Stimulated activated CD4-positive, alpha-beta T cell treated with anti-CD3 and anti-CD28 coated beads, Interleukin-15, amount 100 ng/mL, for 48 hours (primary cell): ENCODE measurements at regions not wholly inside any gene's neighbourhood (a gene's known extent, or its start where the extent isn't known, plus 50 kb on each side); places are given as distances from the start of the nearest gene placed in this dataset.

ENCODE experiments used
- DNase-seq, 2 donors: peaks; one replicate each; pipeline ENCODE4 v3.0.0-alpha.2; 2020; ENCODE audit warnings: low read depth in 2 of 2

DNA sequence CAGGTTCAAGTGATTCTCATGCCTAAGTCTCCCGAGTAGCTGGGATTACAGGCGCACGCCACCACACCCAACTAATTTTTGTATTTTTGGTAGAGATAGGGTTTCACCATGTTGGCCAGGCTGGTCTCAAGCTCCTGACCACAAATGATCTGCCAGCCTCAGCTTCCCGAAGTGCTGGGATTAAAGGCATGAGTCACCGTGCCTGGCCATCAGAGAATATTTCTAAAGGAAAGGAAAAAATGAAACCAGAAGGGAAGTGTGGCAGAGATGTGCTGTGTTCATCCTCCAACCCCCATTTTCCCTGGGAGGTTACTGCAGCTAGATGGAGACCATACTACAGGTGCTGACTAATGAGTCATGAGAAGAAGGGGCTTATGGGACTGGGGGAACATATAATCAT lies 964.1 kb downstream of the TTLL7 start:
- no peak for DNase-seq

DNA sequence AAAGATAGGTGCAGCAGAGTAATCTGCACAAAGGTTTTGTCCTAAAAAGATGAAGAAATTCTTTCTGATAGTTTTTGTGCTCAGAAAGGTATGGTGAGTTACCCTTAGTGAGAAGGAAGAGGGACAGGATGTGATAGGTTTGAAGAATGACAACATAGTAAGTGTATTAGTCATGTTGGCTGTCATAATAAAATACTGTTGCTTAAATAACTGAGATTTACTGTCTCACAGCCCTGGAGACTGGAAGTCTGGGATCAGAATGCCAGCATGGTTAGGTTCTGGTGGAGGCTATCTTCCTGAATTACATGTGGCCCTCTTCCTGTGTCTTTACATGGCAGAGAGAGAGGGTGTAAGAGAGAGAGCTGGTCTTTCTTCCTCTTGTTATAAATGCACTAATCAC lies 965.2 kb downstream of the TTLL7 start:
- DNase-seq = no peak

DNA sequence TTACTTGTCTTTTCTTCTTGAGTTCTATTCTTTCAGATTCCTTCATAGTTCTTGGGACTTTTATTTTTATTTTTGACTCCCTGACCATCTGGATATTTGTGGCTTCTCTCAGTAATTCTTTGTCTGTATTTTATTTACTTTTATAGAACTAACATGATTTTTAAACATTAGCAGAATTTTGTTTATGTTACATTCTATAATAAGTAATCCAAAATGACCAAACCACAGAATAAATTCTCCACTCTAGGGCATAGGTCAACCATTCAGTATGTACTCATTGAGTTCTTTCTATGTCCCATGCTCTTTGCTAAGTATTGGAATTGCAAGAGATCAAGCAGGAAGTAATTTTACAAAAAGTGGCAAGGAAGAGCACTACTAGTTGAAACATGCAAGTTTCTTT lies 969.0 kb downstream of the TTLL7 start:
- DNase-seq = no peak

DNA sequence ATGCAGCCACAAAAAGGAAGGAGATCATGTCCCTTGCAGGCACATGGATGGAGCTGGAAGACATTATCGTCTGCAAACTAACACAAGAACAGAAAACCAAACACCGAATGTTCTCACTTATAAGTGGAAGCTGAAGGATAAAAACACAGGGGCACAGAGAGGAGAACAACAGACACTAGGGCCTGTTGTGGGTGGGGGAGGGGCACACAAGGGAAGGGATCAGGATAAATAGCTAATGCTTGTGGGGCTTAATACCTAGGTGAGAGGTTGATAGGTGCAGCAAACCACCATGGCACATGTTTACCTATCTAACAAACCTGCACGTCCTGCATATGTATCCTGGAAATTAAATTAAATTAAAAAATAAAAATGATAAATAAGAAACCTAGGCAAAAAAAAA lies 969.9 kb downstream of the TTLL7 start:
- no peak for DNase-seq

DNA sequence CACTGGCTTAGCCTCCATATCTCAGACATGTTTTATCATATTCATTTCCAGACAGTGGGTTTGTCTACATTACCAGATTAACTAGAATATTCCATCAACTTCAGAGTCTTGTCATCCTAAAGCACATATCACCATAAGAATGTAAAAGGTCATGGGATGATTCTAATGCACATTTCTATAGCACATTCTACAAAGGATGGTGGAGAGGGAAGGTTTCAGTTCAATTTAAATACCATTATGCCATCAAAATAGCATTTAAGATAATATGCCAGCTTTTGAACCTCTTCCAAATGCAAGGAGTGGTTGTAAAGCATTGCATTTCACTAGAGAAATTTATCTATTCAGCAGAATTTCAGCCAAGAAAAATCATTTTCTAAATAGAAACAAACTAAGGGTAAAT lies 970.5 kb downstream of the TTLL7 start:
- DNase-seq = no peak

DNA sequence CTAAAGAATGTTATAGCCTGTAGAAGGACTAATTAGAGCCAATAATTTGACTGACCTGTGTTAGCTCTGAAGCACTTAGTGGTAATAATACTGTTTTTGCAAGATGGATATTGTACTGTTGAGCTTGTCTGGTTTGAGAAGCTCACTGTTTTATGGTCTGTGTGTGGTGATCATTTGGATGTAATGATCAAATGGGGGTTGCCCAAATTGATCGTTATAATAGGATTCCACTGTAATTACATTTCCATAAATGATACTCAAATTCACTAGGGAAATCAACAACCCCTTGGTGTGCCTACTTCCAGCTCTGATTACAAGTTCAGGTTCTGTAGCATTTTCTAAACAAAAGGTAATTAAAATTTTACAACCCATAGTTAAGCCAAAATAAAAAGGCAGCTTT lies 971.4 kb downstream of the TTLL7 start:
- no peak for DNase-seq

DNA sequence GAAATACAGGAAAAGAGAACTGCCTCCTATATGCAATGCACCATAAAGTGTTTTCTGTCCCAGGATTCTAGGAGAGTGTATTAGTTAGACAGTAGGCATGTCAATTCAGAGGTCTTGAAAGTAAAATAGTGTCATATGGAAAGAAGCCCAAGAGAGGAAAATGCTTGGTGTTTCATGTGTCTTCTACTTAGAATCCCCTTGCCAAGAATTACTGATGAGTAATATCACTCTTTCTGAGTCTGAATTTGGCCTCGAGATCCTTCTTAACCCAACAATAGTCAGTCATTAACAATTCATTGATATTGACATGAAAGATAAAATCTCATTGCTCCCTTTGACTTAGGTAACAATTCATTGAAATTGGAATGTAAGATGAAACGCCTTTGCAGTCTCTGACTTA lies 972.2 kb downstream of the TTLL7 start:
- DNase-seq = no peak

DNA sequence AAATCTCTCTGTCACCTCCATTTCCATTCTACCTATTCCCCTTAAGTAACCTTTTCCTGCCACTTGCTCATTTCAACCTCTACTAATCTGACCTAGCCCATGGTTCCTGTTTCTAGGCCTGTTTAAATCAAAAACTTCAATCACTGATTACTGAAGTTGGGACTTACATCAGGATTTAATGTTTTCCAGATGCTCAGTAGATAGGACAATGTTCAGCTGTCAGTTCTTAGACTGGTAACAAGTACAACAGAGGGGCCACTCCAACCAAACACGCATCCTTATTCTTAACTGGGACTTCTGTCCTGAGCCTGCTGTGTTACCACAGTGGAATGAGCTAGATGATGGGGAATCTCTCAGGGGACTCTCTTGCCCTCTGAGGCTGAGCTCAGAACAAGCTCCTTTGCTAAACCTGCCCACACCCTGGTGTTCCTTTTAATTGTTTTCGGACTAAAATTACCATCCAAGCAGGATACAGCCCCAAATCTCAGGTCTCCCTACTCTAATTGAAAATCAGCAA lies 974.6 kb downstream of the TTLL7 start:
- no peak for DNase-seq

DNA sequence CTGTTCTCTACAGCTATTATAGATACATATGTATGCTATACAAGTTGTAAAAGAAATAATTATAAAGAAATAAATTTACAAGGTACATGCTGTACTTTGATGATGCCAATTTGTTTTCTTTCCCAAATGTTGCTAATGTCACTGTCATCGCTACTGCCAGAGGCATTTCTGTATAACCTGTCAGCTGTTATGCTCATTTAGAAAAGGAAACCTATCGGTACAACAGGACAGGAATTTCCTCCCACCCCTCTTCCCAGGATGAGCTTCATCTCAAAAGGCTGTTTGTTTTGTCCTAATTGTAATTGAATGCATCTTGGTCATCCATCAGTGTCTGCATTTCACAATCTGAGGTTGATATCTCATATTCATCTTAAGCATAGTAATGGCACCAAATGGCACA lies 975.7 kb downstream of the TTLL7 start:
- DNase-seq = no peak

DNA sequence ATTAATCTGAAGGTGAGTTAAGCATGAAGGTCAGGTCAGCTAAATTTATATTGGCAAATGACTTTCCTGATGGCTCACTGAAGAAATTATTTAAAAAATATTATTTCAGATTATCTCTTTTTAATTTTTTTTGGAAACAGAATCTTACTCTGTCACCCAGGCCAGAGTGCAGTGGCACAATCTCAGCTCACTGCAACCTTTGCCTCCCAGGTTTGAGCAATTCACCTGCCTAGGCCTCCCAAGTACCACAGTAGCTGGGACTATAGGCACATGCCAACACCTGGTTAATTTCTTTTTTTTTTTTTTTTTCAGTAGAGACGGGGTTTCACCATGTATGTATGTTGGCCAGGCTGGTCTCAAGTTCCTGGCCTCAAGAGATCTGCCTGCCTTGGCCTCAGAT lies 976.7 kb downstream of the TTLL7 start:
- DNase-seq = no peak

DNA sequence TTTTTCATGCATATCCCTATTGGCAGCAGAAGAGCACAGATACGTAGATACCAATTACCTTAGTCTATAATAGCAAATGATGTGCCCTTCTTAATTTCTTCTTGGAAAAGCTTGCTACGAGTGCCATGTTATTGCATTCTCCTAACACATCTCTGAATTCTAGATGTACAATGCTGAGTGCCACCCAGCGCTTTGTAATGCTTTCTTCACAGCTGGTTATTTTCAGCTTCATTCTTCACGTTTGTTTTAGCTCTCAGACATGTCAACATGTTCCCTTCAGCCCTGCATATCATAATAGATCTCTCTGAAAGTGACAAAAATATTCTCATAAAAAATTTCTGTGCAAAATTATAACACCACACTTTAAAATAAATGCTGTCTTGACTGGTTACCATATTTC lies 981.2 kb downstream of the TTLL7 start:
- DNase-seq = no peak

DNA sequence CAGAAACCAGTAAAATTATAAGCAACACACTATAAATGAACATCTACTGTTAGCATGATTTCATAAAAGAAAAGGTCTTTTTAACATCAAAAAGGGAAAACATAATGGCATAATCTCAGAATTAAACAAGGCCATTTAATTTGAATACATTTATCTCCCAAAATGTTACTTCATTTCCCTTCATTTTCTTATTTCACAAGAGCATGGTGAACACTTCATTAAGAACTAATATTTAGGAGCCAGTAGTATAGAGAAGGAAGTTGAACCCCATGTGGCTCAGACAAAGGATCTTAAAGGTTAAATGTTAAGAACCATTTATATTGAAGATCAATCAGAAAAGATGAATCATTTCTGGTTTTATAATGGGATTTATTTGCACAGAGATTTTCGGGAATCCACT lies 981.7 kb downstream of the TTLL7 start:
- no peak for DNase-seq

DNA sequence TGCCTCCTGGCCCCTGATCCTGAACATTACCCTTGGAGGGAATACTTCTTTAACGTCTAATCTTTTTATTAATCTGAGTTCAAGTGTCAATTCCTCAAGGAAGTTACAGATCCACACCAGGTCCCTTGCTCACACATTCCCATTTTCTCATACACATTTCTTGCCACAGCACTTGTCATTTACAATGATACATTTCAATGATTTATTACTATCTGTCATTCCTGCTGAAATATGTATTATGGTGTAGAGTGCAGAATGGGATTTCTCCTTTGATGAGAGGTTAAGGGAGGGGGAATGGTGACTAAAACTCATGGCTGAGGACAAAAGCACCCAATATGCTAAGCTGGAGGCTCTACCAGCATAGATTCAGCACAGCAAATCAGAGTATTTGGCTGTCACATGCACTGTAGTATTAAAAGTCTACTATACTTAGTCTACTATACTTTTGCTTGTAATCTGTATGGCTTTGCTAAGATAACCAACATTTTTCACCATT lies 982.5 kb downstream of the TTLL7 start:
- no peak for DNase-seq

DNA sequence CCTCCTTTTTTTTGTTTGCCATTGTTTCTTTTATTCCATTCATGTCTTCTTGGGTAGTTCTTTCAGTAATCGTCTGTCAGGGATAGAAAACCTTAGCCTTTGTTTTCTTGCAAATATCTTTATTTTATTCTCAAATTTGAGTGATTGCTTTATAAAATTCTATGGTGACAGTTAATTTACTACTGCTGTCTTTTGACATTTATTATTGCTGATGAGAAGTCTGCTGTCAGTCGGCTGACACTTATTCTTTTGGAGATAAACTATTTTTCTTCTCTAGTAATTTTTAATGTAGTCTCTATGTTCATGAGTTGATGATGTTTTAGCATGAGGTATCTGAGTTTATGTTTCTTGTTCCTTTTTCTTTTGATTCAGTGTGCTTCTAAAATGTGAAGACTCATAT lies 983.8 kb downstream of the TTLL7 start:
- DNase-seq = no peak

DNA sequence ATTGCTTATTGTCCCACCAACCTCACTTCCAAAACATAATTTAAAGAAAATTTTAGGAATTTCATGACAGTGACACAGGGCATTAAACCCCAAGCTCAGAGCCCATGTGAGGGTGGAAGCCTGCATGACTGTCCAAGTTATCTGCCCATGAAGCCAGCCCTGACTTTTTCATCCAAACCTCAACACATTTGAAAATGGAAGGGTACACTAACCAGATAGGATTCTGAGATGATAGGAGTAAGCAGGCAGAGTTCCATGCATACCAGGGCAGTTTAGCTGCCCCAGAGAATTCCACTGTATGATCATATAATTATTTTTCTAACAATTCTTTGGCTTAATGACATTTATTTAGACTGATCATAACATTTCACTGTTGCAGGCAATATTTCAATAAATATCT lies 986.0 kb downstream of the TTLL7 start:
- no peak for DNase-seq

DNA sequence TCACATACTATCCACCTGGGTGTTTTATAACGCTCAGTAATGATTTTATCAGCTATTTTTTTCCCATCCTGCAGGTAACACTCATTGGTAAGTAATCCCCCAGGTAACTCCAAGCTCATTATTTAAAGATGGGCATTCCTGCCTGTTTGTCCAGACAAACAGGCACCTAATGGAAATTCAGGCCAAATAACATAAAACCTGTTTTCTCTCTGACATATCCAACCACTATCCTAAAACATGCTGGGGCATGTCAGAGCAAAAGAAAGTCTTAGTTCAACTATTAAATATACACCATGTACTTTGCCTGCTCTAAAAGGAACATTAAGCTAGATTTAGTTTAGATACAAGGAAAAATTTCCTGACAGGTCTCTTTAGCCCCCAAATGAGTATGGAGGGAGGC lies 987.7 kb downstream of the TTLL7 start:
- no peak for DNase-seq

DNA sequence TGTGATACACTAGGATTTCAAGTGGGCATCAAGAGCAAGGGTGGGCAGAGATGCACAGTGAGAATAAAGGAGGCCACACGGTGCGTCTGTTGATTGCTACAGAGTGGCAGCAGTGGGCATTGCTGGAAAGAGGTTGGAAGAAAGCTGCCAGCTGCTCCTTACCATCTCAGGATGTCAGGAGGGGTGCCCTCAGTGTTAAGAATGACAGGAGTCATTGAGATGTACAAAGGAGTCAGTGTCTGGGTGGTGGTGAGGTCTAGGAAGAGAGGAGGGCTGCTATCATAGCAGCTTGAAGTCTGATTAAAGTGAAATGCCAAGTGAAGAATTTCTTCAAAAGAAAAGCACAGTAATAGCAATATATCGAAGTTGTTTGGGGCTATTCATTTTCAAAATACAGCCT lies 992.7 kb downstream of the TTLL7 start:
- no peak for DNase-seq

DNA sequence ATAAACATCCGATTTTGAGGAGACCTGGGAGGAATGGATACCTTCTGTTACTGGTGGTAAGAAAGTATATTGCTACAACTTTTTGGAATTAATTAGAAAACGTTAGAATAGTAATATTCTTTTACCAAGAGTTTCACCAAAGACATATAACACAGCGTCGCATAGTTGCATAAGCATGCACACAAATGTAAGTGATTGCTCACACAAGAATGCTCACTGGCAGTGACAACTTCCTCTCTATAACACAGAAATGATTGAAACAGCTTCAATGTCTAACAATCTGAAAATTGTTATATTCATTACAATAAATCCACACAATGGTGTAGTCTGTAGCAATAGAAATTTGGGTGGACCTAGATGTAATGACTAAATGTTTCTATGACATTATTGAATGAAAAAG lies 998.6 kb downstream of the TTLL7 start:
- no peak for DNase-seq

DNA sequence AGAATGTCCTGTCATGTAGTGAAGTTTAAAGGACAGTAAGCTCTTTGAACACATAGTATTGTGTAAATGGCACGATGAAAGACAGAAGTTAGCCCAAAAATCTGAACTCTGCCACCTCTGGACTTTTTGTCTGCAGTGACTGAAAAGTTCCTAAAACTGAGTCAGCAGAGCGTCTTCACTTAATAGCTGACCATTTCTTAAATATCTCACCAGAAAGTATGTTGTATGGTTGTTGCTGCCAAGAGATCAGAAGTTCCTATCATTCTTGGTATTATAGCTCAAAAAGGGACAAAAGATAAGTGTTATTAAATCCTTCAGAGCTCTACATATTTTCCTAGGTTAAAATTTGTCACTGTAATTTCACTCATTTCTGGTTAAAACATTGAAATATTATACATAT lies 1003.0 kb downstream of the TTLL7 start:
- DNase-seq = no peak

DNA sequence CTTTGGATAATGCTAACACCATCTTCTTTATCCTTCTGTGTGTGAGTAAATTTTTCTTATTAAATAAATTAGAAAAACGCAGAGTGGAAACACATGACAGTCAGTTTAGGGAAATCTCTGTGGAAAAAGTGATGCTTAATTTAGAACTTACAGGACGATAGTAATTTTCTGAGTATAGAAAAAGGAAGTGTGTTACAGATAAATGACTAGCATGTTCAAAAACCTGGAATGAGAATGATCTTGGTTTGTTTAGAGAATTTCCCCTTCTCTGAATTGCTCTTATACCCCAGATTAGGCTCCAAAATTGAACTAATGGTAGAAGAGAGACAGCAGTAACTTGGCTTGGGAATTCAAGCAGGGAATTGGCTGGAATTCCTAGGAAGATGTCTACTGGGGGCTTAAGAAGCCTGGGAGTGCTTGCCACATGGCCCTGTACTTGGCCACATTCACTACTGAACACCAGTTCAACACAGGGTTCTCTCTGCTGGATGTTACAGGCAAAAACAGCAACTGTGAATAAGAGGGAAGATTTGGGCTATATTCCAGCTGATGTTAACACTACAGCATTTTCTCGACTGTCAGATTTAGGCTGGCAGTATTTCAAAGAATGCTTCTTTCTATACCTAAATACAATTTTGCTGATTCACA lies 1004.2 kb downstream of the TTLL7 start:
- DNase-seq = no peak

DNA sequence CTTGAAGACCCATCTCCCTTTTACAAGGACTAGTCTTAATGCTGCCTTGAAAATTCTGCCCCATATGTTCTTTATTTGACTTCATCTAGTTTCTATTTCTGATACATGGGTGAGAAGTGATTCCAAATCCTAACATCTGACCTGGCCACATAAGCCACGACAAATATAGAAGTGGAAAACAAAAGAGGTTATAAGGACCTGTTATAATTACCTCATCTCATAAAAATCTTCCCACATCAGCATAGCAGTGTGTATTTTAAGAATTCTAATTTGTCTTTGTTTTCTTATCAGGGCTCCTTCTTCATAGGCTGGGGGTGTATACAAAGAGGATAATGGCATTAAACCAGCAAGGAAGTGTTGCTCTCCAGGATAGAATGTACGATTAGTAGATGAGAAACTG lies 1007.4 kb downstream of the TTLL7 start:
- DNase-seq = no peak

DNA sequence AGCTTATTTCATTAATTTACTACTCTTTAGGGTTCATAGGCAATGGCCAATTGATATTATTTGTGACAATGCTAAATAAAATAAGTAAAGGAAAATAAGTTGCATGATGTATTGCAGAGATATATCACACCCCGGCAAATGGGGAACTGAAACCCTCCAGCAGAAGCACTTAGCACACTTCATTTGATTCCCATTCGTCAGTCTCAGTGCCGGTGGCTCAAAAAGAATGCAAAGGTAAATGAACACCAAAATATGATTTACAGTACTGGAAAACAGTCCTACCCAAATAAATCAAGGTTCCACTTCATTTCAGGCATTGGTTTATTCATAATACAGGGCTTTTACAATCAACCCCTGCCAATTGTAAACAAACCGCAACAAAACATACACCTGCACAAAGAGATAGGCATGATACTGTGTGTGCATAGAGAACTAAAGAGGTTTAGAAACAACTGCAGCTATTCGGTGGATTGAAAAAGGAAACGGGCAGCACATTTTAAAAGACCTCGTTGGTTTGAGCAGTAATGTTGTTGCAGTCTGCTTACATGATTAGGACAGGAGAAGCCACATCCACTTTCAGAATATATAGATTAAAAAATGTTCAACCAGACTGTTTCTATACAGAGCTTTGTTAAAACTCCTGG lies 1019.2 kb downstream of the TTLL7 start:
- no peak for DNase-seq

DNA sequence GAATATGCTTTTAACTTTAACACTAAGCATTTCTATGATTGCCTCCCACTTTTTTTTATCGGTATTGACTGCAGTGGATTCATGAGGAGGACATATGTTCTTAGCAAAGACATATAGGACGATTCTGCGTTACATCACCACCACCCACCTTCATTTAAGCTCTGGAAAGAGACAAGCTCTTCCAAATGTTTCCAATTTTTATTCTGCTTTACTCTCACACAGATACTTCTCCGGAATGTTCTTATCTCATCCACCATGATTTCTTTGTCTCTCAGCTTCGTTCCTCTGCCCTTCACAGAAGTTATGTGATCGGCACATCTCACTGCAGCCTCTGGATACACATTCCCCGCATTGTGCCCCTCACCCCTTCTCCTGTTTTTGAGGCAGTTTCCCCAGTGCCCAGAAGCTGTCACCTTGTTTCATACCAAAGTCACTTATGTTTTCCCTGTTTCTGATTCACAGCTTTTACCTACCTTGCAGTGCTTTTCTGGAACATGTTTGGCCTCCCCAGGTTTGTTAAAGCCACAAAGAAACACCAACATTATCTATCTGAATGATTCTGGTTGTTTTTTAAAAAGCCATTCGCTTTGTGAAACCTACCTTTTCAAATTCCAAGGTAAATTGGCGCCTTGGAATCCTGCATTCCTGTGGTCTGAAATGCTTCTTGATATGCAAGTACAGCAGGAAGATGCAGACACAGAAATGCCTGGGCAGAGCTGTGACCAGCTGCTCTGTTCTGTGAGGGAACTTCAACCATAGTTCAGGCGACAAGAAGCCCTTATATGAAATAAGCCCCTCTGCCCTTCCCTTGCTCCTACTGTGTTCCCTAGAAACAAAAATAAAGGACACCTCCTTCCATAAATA lies 1020.2 kb downstream of the TTLL7 start:
- no peak for DNase-seq
